ENCODE measurements at regions not wholly inside any gene's neighbourhood (a gene's known extent, or its start where the extent isn't known, plus 50 kb on each side); places are given as distances from the start of the nearest gene placed in this dataset.

DNA sequence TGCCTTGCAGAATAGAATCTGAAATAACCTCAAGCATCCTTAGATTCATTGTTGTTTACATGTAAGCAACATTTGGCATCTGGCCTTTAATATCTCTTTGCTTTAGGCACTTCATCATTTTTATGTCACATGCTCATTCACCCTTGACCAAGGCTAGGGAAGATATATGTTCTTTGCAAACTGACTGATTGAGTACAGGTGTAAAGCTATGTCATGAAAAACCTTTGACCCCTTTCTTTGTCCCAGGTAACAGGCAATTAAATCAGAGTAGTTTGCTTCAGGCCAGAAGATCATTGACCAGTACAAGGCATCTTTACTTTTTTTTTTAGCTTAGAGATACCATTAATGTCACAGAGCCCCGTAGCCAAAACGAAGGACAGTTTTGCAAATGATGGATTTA is 520.6 kb downstream of the STK39 start:
- intact Hi-C loops (cut with DNase I, micrococcal nuclease): no loop called here
- no peak overlapping the region for H3K4me3 ChIP-seq (ENCODE audit: low read length)
- H3K27ac ChIP-seq (ENCODE audit: low read depth in 1 of 2, low read length in 2 of 2): no peak overlapping the region
- H3K27me3 Mint-ChIP-seq: no peaks in the 10 kb centered on the region
- no peak for ATAC-seq (ENCODE audit: poor library complexity)
- no peak overlapping the region for H3K27ac Mint-ChIP-seq
- no peaks in the 10 kb centered on the region for H3K36me3 ChIP-seq (ENCODE audit: insufficient read depth, low read length)
- H3K4me3 Mint-ChIP-seq: no peak overlapping the region
- ChIA-PET POLR2A (interaction anchor here (0.7 kb wide), 1 partner anchor 1329 kb away, joined by 3 read pairs; no protein-coding TSS in a partner anchor), CTCF (no interaction called here)
- DNase-seq: no peak
- no peaks in the 10 kb centered on the region for H3K9me3 Mint-ChIP-seq
- H3K9me3 ChIP-seq (ENCODE audit: control insufficient read depth in 1 of 2, insufficient read depth in 1 of 2, low read length in 2 of 2): no peaks in the 10 kb centered on the region
- H3K36me3 Mint-ChIP-seq (ENCODE audit: low read depth): no peaks in the 10 kb centered on the region
- H3K4me1 Mint-ChIP-seq (ENCODE audit: low read depth): no peaks in the 10 kb centered on the region
- TF ChIP-seq, protein P1, sequence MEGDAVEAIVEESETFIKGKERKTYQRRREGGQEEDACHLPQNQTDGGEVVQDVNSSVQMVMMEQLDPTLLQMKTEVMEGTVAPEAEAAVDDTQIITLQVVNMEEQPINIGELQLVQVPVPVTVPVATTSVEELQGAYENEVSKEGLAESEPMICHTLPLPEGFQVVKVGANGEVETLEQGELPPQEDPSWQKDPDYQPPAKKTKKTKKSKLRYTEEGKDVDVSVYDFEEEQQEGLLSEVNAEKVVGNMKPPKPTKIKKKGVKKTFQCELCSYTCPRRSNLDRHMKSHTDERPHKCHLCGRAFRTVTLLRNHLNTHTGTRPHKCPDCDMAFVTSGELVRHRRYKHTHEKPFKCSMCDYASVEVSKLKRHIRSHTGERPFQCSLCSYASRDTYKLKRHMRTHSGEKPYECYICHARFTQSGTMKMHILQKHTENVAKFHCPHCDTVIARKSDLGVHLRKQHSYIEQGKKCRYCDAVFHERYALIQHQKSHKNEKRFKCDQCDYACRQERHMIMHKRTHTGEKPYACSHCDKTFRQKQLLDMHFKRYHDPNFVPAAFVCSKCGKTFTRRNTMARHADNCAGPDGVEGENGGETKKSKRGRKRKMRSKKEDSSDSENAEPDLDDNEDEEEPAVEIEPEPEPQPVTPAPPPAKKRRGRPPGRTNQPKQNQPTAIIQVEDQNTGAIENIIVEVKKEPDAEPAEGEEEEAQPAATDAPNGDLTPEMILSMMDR (IDR thresholded peaks at IDR 0.05): no peak
- H3K27me3 ChIP-seq (ENCODE audit: control insufficient read depth in 1 of 2, insufficient read depth in 2 of 2, low read length in 2 of 2): no peaks in the 10 kb centered on the region
- no peaks in the 10 kb centered on the region for H3K4me1 ChIP-seq (ENCODE audit: insufficient read depth, low read length)

- H3K9me3 Mint-ChIP-seq: no peaks in the 10 kb centered on the region
- TF ChIP-seq, protein P1 (IDR thresholded peaks at IDR 0.05): no peak
- intact Hi-C loops (cut with DNase I, micrococcal nuclease): no loop called here
- Histone ChIP-seq H3K4me1 (ENCODE audit: insufficient read depth, low read length) (no peaks in the 10 kb centered on the region), H3K27ac (ENCODE audit: low read depth in 1 of 2, low read length in 2 of 2) (no peak overlapping the region), H3K9me3 (ENCODE audit: control insufficient read depth in 1 of 2, insufficient read depth in 1 of 2, low read length in 2 of 2) (no peaks in the 10 kb centered on the region), H3K27me3 (ENCODE audit: control insufficient read depth in 1 of 2, insufficient read depth in 2 of 2, low read length in 2 of 2) (no peaks in the 10 kb centered on the region), H3K4me3 (ENCODE audit: low read length) (no peak overlapping the region), H3K36me3 (ENCODE audit: insufficient read depth, low read length) (no peaks in the 10 kb centered on the region)
- CTCF ChIA-PET: no interaction called here
- POLR2A ChIA-PET: no interaction called here
- no peaks in the 10 kb centered on the region for H3K27me3 Mint-ChIP-seq
- H3K4me3 Mint-ChIP-seq: no peak overlapping the region
- DNase-seq (no peak), ATAC-seq (ENCODE audit: poor library complexity) (no peak)
- no peak overlapping the region for H3K27ac Mint-ChIP-seq
- H3K36me3 Mint-ChIP-seq (ENCODE audit: low read depth): no peaks in the 10 kb centered on the region
- no peaks in the 10 kb centered on the region for H3K4me1 Mint-ChIP-seq (ENCODE audit: low read depth)
Observed at GRCh38 chr2:167721593-167721992, 525.8 kb downstream of the STK39 start.

DNA sequence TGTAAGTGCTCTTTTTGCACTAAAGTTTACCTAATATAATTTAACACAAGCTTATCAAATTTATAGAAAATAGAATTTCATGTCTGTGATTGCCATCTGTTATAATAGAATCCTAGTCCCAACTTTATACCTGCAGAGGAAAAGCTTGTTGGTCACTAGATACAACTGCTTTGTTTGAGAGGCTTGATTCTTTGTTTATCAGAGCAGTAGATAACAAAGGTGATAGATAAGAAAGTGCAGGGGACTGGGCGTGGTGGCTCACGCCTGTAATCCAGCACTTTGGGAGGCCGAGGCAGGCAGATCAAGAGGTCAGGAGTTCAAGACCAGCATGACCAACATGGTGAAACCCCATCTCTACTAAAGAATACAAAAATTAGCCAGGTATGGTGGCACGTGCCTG is 528.0 kb downstream of the STK39 start:
- H3K4me3 Mint-ChIP-seq: no peak overlapping the region
- DNase-seq (no peak), ATAC-seq (ENCODE audit: poor library complexity) (no peak)
- Histone ChIP-seq H3K27me3 (ENCODE audit: control insufficient read depth in 1 of 2, insufficient read depth in 2 of 2, low read length in 2 of 2) (no peaks in the 10 kb centered on the region), H3K4me3 (ENCODE audit: low read length) (no peak overlapping the region), H3K4me1 (ENCODE audit: insufficient read depth, low read length) (no peaks in the 10 kb centered on the region), H3K27ac (ENCODE audit: low read depth in 1 of 2, low read length in 2 of 2) (no peak overlapping the region), H3K9me3 (ENCODE audit: control insufficient read depth in 1 of 2, insufficient read depth in 1 of 2, low read length in 2 of 2) (peaks cover 0 to 5% of the 10 kb centered on the region in 2 experiments), H3K36me3 (ENCODE audit: insufficient read depth, low read length) (no peaks in the 10 kb centered on the region)
- H3K4me1 Mint-ChIP-seq (ENCODE audit: low read depth): no peaks in the 10 kb centered on the region
- ChIA-PET POLR2A (no interaction called here), CTCF (no interaction called here)
- intact Hi-C loops (cut with DNase I, micrococcal nuclease): no loop called here
- H3K36me3 Mint-ChIP-seq (ENCODE audit: low read depth): no peaks in the 10 kb centered on the region
- H3K27me3 Mint-ChIP-seq: no peaks in the 10 kb centered on the region
- TF ChIP-seq, protein P1 (IDR thresholded peaks at IDR 0.05): no peak
- H3K27ac Mint-ChIP-seq: no peak overlapping the region
- H3K9me3 Mint-ChIP-seq: no peaks in the 10 kb centered on the region

All from CD4-positive, alpha-beta T cell (primary cell).